ENCODE measurements at regions not wholly inside any gene's neighbourhood (a gene's known extent, or its start where the extent isn't known, plus 50 kb on each side); places are given as distances from the start of the nearest gene placed in this dataset.

DNA sequence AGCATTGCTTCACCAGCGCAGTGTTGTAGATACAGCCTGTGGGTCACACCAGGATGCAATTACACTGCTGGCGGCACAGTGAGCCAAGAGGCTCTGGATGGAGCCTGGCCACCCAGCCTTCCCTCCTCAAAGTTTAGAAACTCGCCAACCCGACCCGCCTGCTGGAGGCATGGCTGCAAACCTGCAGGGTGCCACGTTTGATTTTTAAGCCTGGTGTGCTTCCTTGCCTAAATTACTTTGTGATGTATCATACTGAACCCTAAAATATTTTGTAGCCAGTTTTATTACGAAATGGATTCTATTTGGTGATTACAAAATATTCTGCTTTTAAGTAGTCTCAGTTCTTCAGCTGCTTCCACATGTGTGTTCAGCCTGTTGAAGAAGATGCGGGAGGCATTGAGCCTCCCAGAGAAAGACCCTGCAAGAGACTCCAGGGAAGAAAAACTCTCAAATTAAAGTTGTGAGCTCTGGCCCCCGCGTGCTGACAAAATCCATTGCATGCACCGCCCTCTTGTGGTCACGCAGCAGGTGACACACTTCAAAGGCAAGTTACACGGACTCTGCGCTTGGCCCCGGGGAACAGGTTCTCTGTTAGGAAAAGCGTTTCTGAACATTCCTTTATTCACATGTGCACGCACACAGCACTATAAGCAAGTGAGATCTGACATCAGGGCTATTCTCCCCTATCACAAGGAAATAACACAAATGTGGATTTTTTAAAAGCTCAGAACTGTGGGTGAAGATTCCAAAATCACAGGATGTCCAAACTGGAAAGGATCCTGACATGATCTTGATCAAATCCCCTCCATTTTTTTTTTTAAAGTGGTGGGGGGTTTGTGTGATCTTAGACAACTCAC lies 63.0 kb upstream of the TWIST2 start:
- H3K4me3 ChIP-seq (ENCODE audit: low read depth, low read length) = no peak overlapping the region
- peak; percentile 23 for DNase-seq (ENCODE audit: low read depth)

GRCh38 chr2:238785528-238785860 lies 62.4 kb upstream of the TWIST2 start:
- no peak for DNase-seq (ENCODE audit: low read depth)
- no peak overlapping the region for H3K4me3 ChIP-seq (ENCODE audit: low read depth, low read length)

- H3K4me3 ChIP-seq (ENCODE audit: low read depth, low read length) = no peak overlapping the region
- no peak for DNase-seq (ENCODE audit: low read depth)
Observed at GRCh38 chr2:238786379-238786778, 61.5 kb upstream of the TWIST2 start.

DNA sequence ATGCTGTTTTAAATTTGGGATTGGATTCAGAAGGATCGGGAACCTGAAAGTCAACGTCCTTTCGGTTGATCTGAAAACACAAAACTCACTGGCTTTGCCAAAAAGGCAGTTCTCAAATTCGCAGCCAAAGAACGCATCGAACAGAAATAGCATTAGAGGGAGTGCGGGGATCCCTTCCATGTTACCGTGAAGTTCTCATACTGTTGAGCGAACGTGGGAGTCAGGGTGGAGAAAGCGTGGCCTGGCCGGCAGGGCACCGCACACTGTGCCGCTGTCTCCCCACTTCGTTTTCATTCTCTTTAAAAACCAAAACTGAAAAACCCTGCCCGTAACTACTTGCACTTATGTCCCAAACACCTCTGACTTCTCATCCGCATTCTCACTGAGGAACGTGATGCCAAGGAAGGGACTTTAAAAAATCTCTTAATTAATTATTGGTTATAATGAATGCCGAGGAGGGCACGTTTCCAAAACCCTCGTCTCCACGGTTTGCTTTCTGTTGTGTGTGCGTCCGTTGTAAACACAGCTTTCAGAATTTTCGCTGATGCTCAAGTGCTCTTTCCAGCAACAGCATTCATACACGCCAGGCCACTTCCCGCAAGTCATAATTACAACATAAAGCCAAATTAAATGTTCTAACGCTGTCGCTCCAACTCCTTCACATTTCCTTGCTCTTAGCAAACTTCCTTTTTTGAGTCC lies 60.9 kb upstream of the TWIST2 start:
- H3K4me3 ChIP-seq (ENCODE audit: low read depth, low read length) = no peak overlapping the region
- DNase-seq (ENCODE audit: low read depth) = no peak

DNA sequence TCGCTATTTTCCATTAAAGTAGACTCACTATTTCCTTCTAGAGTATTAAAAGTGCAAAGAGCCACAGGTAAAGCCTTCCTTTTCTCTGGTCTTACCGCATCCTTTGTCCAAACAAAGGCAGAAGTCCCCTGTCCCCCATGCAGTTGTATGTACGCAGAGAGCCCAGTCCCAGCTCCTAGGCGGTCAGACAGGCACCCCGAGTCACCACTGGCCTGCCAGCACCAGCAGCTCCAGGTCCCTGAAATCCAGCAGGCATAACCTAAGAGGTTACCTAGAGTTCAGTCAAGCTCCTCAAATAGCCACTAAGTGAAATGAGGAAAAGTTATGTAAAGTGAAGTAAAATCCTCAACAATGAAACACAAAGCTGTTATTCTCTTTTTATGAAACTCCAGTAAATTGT lies 60.4 kb upstream of the TWIST2 start:
- no peak for DNase-seq (ENCODE audit: low read depth)
- H3K4me3 ChIP-seq (ENCODE audit: low read depth, low read length) = no peak overlapping the region

- H3K4me3 ChIP-seq (ENCODE audit: low read depth, low read length) = no peak overlapping the region
- no peak for DNase-seq (ENCODE audit: low read depth)
Observed at GRCh38 chr2:238789317-238789806, 58.5 kb upstream of the TWIST2 start.

- no peak overlapping the region for H3K4me3 ChIP-seq (ENCODE audit: low read depth, low read length)
- no peak for DNase-seq (ENCODE audit: low read depth)
Observed at GRCh38 chr2:238790126-238790832, 57.6 kb upstream of the TWIST2 start.

- DNase-seq (ENCODE audit: low read depth) = no peak
- no peak overlapping the region for H3K4me3 ChIP-seq (ENCODE audit: low read depth, low read length)
Observed at GRCh38 chr2:238790833-238791230, 57.1 kb upstream of the TWIST2 start.

GRCh38 chr2:238791354-238791753 lies 56.5 kb upstream of the TWIST2 start:
- no peak for DNase-seq (ENCODE audit: low read depth)
- H3K4me3 ChIP-seq (ENCODE audit: low read depth, low read length) = no peak overlapping the region

- DNase-seq (ENCODE audit: low read depth) = no peak
- no peak overlapping the region for H3K4me3 ChIP-seq (ENCODE audit: low read depth, low read length)
Observed at GRCh38 chr2:238793306-238793705, 54.6 kb upstream of the TWIST2 start.

DNA sequence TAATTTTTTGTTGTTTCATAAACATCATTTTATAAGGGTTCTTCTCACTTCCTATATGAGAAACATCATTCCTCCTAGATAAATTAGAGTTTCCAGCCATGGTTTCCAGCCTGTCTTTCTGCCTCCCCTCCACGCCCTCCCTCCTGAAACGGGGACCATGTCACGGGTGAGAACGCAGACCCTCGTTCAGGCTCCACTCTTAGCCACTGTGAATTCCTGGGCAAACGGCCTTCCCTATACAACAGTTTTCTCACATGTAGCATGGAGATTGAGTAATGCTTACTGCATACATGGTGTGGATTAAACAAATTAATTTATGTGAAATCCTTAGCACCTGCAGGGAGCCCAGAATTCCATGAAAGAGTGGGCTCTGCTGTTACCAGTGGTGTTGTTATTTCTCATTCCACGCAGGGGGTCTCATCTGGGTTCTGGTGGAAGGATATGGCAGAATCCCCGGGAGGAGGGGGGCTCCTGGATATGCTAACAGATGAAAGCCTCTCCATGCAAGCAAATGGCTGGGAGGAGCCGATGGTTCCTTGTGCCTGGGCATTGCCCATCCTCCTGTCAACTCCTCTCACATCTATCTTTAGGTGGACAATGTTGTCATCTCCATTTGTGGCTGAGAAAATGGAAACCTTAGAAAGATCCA lies 54.0 kb upstream of the TWIST2 start:
- H3K4me3 ChIP-seq (ENCODE audit: low read depth, low read length) = no peak overlapping the region
- DNase-seq (ENCODE audit: low read depth) = no peak

- DNase-seq (ENCODE audit: low read depth) = no peak
- no peak overlapping the region for H3K4me3 ChIP-seq (ENCODE audit: low read depth, low read length)
Observed at GRCh38 chr2:238796223-238796885, 51.5 kb upstream of the TWIST2 start.

DNA sequence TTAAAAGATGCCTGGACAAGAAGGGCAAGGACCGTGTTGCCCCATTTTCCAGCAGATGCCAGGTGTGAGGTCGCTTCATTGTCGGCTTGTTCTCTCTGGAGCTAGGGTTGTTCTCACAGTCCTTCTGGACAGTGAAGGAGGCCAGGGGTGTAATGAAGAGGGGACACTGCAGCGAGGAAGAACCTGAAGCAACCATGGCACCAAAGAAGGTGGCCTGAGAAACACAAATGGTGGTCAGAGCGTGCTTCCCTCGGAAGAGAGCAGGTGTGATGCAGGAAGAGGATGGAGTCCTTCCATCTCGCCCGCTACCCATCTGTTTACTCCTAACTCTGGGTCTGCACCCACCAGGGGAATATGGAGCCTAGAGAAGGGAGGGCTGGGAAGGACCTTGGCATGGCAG lies 50.3 kb upstream of the TWIST2 start:
- no peak overlapping the region for H3K4me3 ChIP-seq (ENCODE audit: low read depth, low read length)
- no peak for DNase-seq (ENCODE audit: low read depth)
